ENCODE measurements at regions not wholly inside any gene's neighbourhood (a gene's known extent, or its start where the extent isn't known, plus 50 kb on each side); places are given as distances from the start of the nearest gene placed in this dataset.

DNA sequence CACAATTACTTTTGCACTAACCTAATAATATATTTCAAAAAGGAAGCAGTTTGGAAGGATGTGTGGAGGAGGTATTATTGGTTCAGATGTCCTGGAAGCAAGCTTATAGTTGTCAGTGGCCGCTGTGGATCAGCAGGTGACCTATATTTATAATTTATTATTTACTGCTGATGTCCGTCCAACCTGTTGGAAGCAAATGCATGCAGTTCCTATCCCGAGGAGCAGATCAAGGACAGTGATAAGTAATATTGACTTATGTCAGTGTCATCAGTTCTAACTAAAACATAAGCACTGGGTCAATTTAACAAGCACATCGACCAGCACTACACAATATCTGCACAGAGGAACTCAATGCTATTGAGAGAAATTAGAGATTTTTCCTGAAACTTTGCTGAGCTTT is 270.1 kb downstream of the BRINP2 start:
- Histone ChIP-seq H3K36me3 (ENCODE audit: control insufficient read depth in 4 of 4, insufficient read depth in 3 of 4, low read depth in 1 of 4, low read length in 3 of 4) (no peaks in the 10 kb centered on the region), H3K27me3 (ENCODE audit: control insufficient read depth in 4 of 4, insufficient read depth in 4 of 4, low read length in 3 of 4) (no peaks in the 10 kb centered on the region), H3K9ac (ENCODE audit: low read depth in 1 of 2, low read length in 2 of 2) (no peak overlapping the region), H3K4me1 (ENCODE audit: control insufficient read depth in 4 of 4, insufficient read depth in 4 of 4, low read length in 3 of 4) (no peaks in the 10 kb centered on the region), H3K27ac (ENCODE audit: low read depth in 1 of 2, low read length in 2 of 2) (no peak overlapping the region), H3K9me3 (ENCODE audit: control insufficient read depth in 4 of 4, low read length in 3 of 4) (no peaks in the 10 kb centered on the region), H3K4me3 (ENCODE audit: low read depth in 1 of 3, low read length in 3 of 3) (no peak overlapping the region)
- no peak for DNase-seq (ENCODE audit: low spot score)
- WGBS, result 54% methylated on average over 4 of the region's 4 CpGs
- no peak for TF ChIP-seq RXRA (IDR thresholded peaks at IDR 0.05)
- TF ChIP-seq JUND (IDR thresholded peaks at IDR 0.05), result no peak
- TF ChIP-seq FOXA1 (IDR thresholded peaks at IDR 0.05), result no peak
- no peak for TF ChIP-seq SP1 (IDR thresholded peaks at IDR 0.05)
- TF ChIP-seq NR2F2 (IDR thresholded peaks at IDR 0.05), result no peak
- no peak for TF ChIP-seq ATF3 (IDR thresholded peaks at IDR 0.05)
- TF ChIP-seq RAD21 (IDR thresholded peaks at IDR 0.05), result no peak
- no peak for TF ChIP-seq GABPA (IDR thresholded peaks at IDR 0.05 in 1 of 2, conservative IDR thresholded peaks at IDR 0.05 in 1 of 2)
- TF ChIP-seq CTCF (IDR thresholded peaks at IDR 0.05; ENCODE audit: low read depth, low read length, missing input control), result no peak
- TF ChIP-seq HNF4A (conservative IDR thresholded peaks at IDR 0.05), result no peak
- TF ChIP-seq EGR1 (IDR thresholded peaks at IDR 0.05; ENCODE audit: low read depth in 2 of 2), result no peak
- no peak for TF ChIP-seq HNF4G (IDR thresholded peaks at IDR 0.05)

DNA sequence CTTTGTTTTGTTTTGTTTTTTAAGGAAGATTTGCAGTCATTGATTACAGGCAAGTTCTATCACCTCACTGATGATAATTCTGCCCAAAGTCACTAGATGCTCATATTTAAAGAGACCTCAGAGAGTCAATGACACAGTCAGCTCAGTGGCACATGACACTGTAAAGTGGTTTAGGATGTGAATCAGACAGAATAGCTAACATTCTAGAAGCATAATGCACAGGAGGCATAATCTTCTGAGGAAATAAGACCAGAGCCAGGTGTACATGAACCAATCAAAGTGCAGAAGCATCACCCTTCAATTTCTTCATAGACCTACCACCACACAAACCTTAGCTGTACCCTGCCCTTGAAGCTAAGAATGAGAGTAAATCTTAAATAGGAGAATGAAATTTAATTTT is 268.5 kb downstream of the BRINP2 start:
- Histone ChIP-seq H3K4me3 (ENCODE audit: low read depth in 1 of 3, low read length in 3 of 3) (no peak overlapping the region), H3K27ac (ENCODE audit: low read depth in 1 of 2, low read length in 2 of 2) (no peak overlapping the region), H3K4me1 (ENCODE audit: control insufficient read depth in 4 of 4, insufficient read depth in 4 of 4, low read length in 3 of 4) (no peaks in the 10 kb centered on the region), H3K9ac (ENCODE audit: low read depth in 1 of 2, low read length in 2 of 2) (no peak overlapping the region), H3K9me3 (ENCODE audit: control insufficient read depth in 4 of 4, low read length in 3 of 4) (no peaks in the 10 kb centered on the region), H3K27me3 (ENCODE audit: control insufficient read depth in 4 of 4, insufficient read depth in 4 of 4, low read length in 3 of 4) (no peaks in the 10 kb centered on the region), H3K36me3 (ENCODE audit: control insufficient read depth in 4 of 4, insufficient read depth in 3 of 4, low read depth in 1 of 4, low read length in 3 of 4) (no peaks in the 10 kb centered on the region)
- no peak for TF ChIP-seq EGR1 (IDR thresholded peaks at IDR 0.05; ENCODE audit: low read depth in 2 of 2)
- TF ChIP-seq ATF3 (IDR thresholded peaks at IDR 0.05), result no peak
- no peak for TF ChIP-seq YY1 (IDR thresholded peaks at IDR 0.05)
- no peak for TF ChIP-seq TAF1 (conservative IDR thresholded peaks at IDR 0.05)
- no peak for TF ChIP-seq FOXA1 (IDR thresholded peaks at IDR 0.05)
- TF ChIP-seq HNF4A (conservative IDR thresholded peaks at IDR 0.05), result no peak
- TF ChIP-seq, protein P1, sequence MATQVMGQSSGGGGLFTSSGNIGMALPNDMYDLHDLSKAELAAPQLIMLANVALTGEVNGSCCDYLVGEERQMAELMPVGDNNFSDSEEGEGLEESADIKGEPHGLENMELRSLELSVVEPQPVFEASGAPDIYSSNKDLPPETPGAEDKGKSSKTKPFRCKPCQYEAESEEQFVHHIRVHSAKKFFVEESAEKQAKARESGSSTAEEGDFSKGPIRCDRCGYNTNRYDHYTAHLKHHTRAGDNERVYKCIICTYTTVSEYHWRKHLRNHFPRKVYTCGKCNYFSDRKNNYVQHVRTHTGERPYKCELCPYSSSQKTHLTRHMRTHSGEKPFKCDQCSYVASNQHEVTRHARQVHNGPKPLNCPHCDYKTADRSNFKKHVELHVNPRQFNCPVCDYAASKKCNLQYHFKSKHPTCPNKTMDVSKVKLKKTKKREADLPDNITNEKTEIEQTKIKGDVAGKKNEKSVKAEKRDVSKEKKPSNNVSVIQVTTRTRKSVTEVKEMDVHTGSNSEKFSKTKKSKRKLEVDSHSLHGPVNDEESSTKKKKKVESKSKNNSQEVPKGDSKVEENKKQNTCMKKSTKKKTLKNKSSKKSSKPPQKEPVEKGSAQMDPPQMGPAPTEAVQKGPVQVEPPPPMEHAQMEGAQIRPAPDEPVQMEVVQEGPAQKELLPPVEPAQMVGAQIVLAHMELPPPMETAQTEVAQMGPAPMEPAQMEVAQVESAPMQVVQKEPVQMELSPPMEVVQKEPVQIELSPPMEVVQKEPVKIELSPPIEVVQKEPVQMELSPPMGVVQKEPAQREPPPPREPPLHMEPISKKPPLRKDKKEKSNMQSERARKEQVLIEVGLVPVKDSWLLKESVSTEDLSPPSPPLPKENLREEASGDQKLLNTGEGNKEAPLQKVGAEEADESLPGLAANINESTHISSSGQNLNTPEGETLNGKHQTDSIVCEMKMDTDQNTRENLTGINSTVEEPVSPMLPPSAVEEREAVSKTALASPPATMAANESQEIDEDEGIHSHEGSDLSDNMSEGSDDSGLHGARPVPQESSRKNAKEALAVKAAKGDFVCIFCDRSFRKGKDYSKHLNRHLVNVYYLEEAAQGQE (IDR thresholded peaks at IDR 0.05), result no peak
- TF ChIP-seq HNF4G (IDR thresholded peaks at IDR 0.05), result no peak
- TF ChIP-seq MAX (IDR thresholded peaks at IDR 0.05), result no peak
- TF ChIP-seq RAD21 (IDR thresholded peaks at IDR 0.05), result no peak
- TF ChIP-seq, protein P2, sequence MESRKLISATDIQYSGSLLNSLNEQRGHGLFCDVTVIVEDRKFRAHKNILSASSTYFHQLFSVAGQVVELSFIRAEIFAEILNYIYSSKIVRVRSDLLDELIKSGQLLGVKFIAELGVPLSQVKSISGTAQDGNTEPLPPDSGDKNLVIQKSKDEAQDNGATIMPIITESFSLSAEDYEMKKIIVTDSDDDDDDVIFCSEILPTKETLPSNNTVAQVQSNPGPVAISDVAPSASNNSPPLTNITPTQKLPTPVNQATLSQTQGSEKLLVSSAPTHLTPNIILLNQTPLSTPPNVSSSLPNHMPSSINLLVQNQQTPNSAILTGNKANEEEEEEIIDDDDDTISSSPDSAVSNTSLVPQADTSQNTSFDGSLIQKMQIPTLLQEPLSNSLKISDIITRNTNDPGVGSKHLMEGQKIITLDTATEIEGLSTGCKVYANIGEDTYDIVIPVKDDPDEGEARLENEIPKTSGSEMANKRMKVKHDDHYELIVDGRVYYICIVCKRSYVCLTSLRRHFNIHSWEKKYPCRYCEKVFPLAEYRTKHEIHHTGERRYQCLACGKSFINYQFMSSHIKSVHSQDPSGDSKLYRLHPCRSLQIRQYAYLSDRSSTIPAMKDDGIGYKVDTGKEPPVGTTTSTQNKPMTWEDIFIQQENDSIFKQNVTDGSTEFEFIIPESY (IDR thresholded peaks at IDR 0.05), result no peak
- no peak for TF ChIP-seq GABPA (IDR thresholded peaks at IDR 0.05 in 1 of 2, conservative IDR thresholded peaks at IDR 0.05 in 1 of 2)
- no peak for TF ChIP-seq RXRA (IDR thresholded peaks at IDR 0.05)
- TF ChIP-seq FOXA2 (IDR thresholded peaks at IDR 0.05), result no peak
- no peak for TF ChIP-seq SP1 (IDR thresholded peaks at IDR 0.05)
- TF ChIP-seq JUND (IDR thresholded peaks at IDR 0.05), result no peak
- no peak for TF ChIP-seq CTCF (IDR thresholded peaks at IDR 0.05; ENCODE audit: low read depth, low read length, missing input control)
- no peak for TF ChIP-seq NR2F2 (IDR thresholded peaks at IDR 0.05)
- DNase-seq (ENCODE audit: low spot score), result no peak
